Kidney (tissue), 13 donors: ENCODE measurements at regions not wholly inside any gene's neighbourhood (a gene's known extent, or its start where the extent isn't known, plus 50 kb on each side); places are given as distances from the start of the nearest gene placed in this dataset.

Experiments
- DNase-seq, 5 donors: peaks; one replicate each; pipeline ENCODE4 v3.0.0-alpha.2; 2013 to 2020
- FAIRE-seq: peaks from 2 replicates; lab custom pipeline; 2012; peaks lifted over from hg19 to GRCh38; lab: Jason Lieb, UNC
- H3K27ac ChIP-seq, 2 donors: one replicate each; pipeline ENCODE4 v1.7.0; 2013; ENCODE audit warnings: low read depth in 2 of 2, low read length in 2 of 2, inconsistent platforms in 1 of 2
- H3K27me3 ChIP-seq: one replicate; pipeline ENCODE4 v1.7.1; 2013; ENCODE audit warnings: low read length, inconsistent platforms; ENCODE audit not compliant: control insufficient read depth, insufficient read depth
- H3K36me3 ChIP-seq, 3 donors: one replicate each; pipeline versions ENCODE4 v1.7.0 to v1.7.1; 2013; ENCODE audit warnings: low read length in 3 of 3, control low read depth in 1 of 3, inconsistent platforms in 1 of 3; ENCODE audit not compliant: insufficient read depth in 3 of 3, control insufficient read depth in 2 of 3
- H3K4me1 ChIP-seq, 3 donors: one replicate each; pipeline versions ENCODE4 v1.7.0 to v1.7.1; 2013; ENCODE audit warnings: low read length in 3 of 3, inconsistent platforms in 1 of 3, low read depth in 1 of 3; ENCODE audit not compliant: control insufficient read depth in 2 of 3, insufficient read depth in 2 of 3
- H3K4me3 ChIP-seq, 3 donors: one replicate each; pipeline versions ENCODE4 v1.7.0 to v1.8.1; 2013; ENCODE audit warnings: low read length in 3 of 3, control low read depth in 1 of 3, inconsistent platforms in 1 of 3
- H3K9ac ChIP-seq, 3 donors: one replicate each; pipeline versions ENCODE4 v1.7.0 to v1.7.1; 2013; ENCODE audit warnings: low read length in 3 of 3, control low read depth in 1 of 3, inconsistent platforms in 1 of 3
- H3K9me3 ChIP-seq, 3 donors: one replicate each; pipeline versions ENCODE4 v1.7.0 to v1.7.1; 2013; ENCODE audit warnings: low read length in 3 of 3, control low read depth in 1 of 3, inconsistent platforms in 1 of 3; ENCODE audit not compliant: control insufficient read depth in 2 of 3, insufficient read depth in 1 of 3
- CTCF ChIP-seq: IDR thresholded peaks from 3 replicates; pipeline ENCODE4 v1.5.1; 2012; ENCODE audit warnings: mild to moderate bottlenecking, moderate library complexity, borderline replicate concordance; ENCODE audit not compliant: insufficient read depth; ENCODE audit errors: extremely low read depth
- intact Hi-C: fragments of 100-400 bp; cut with DNase I; formaldehyde crosslinking; loops from one replicate; pipeline ENCODE4 v1.11.1; 2022
- donor health status: control.
- donor health status: control.
- donor health status: control.
- donor health status: control.
- donor health status: control.
- donor health status: DM: yes; HTN: yes; CAD: no.
- donor health status: Normal renal cell carcinoma (clear cell type).

GRCh38 chr10:6863381-6863780 is 283.3 kb upstream of the PRKCQ start:
- TF ChIP-seq CTCF = no peak
- Histone ChIP-seq H3K27me3 (no peaks in the 10 kb centered on the region), H3K36me3 (no peaks in the 10 kb centered on the region), H3K9me3 (no peaks in the 10 kb centered on the region), H3K4me1 (no peaks in the 10 kb centered on the region), H3K4me3 (no peak overlapping the region), H3K27ac (no peak overlapping the region), H3K9ac (no peak overlapping the region)
- DNase-seq (no peak), FAIRE-seq (no peak)
- intact Hi-C loops = no loop called here

- TF ChIP-seq CTCF = no peak
- no peaks in the 10 kb centered on the region for H3K4me1 ChIP-seq
- FAIRE-seq (no peak), DNase-seq (no peak)
- H3K9ac ChIP-seq = no peak overlapping the region
- no peaks in the 10 kb centered on the region for H3K36me3 ChIP-seq
- H3K4me3 ChIP-seq = no peak overlapping the region
- H3K27ac ChIP-seq = no peak overlapping the region
- no peaks in the 10 kb centered on the region for H3K27me3 ChIP-seq
- intact Hi-C loops = no loop called here
- H3K9me3 ChIP-seq = no peaks in the 10 kb centered on the region
These were observed 270.4 kb upstream of the PRKCQ start for GRCh38 chr10:6850452-6850851.

GRCh38 chr10:6847561-6847960 is 267.5 kb upstream of the PRKCQ start:
- Histone ChIP-seq H3K36me3 (no peaks in the 10 kb centered on the region), H3K27me3 (no peaks in the 10 kb centered on the region), H3K9me3 (peaks cover 0 to 2% (median 0%) of the 10 kb centered on the region in 3 donors), H3K9ac (no peak overlapping the region), H3K4me1 (no peaks in the 10 kb centered on the region), H3K4me3 (no peak overlapping the region), H3K27ac (no peak overlapping the region)
- no peak for TF ChIP-seq CTCF
- DNase-seq (no peak), FAIRE-seq (no peak)
- intact Hi-C loops = no loop called here
